GM12865 (cell line): ENCODE measurements at regions not wholly inside any gene's neighbourhood (a gene's known extent, or its start where the extent isn't known, plus 50 kb on each side); places are given as distances from the start of the nearest gene placed in this dataset.
"Not testable (repeated sequence)": the region's sequence is repeated elsewhere in the genome, so short reads cannot be mapped to it uniquely, and the experiment has no call there.

Experiments
- DNase-seq: peaks from one replicate; pipeline ENCODE4 v3.0.0; 2010; ENCODE audit warnings: low read depth
- H3K4me3 ChIP-seq: 2 replicates; pipeline ENCODE4 v1.5.1; 2011; ENCODE audit warnings: mild to moderate bottlenecking, low read depth, low read length, control low read depth
- CTCF ChIP-seq: IDR thresholded peaks from 2 replicates; pipeline ENCODE4 v1.5.1; 2011; ENCODE audit warnings: low read length, control low read depth, low read depth, inconsistent platforms; ENCODE audit not compliant: insufficient read depth; ENCODE audit errors: missing control alignments

DNA sequence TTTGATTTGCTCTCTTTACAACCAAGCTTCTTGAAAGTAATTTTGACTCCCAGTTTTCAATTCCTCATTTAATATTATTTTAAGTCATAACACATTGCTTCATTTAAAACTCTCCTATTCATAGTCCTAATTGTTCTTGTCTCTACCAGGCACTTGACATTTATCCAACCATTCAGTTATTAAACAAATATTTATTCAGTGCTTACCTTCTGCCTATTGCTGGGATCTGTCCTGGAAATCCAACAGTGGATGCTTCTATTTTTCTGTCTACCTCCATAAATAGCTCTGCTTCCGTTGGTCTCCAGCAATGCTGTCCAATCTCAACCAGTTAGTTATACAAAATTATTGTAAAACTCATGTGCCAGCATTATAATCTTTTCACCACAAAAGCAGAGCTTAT lies 615.1 kb downstream of the ZWINT start:
- no peak for TF ChIP-seq CTCF
- DNase-seq, result no peak
- H3K4me3 ChIP-seq, result no peak overlapping the region

DNA sequence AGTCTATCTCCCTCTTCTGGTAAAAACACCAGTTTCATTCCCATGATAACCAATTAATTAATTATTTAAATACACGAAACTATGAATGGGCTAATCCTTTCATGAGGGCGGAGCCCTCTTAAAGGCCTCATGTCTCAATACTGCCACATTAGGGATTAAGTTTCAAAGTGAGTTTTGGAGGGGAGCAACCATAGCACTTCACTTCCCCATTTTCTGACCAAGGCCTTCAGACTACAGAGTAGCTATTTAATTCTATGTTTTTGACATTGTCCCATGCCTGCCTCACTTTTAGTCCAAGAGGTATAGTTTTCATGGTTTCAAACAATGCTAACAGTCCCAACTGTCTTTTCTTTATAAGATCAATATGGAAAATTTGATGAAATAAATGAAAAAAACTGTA lies 618.6 kb downstream of the ZWINT start:
- DNase-seq, result no peak
- TF ChIP-seq CTCF, result no peak
- H3K4me3 ChIP-seq, result no peak overlapping the region

GRCh38 chr10:55740767-55741166 lies 620.3 kb downstream of the ZWINT start:
- peak; percentile 21 for TF ChIP-seq CTCF
- not testable (repeated sequence) for H3K4me3 ChIP-seq
- DNase-seq, result peak; percentile 41

DNA sequence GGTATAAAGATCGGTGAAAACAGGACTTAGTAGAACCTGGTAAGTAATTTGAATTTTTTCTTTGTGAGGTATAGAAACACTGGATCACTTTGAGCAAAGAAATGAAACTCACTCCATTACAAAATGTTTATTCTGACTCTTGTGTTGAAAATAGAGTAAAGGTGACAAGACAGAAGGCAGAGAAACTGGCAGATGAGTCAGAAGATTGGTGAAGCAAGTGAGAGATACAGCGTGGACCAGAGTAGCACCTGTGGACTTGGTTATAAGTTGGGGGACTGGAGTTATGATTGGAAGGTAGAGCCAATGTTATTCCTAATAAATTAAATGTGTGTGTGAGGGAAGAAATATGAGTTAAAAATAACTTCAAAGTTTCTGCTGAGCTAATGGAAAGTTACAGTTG lies 620.9 kb downstream of the ZWINT start:
- no peak overlapping the region for H3K4me3 ChIP-seq
- TF ChIP-seq CTCF, result no peak
- DNase-seq, result no peak

DNA sequence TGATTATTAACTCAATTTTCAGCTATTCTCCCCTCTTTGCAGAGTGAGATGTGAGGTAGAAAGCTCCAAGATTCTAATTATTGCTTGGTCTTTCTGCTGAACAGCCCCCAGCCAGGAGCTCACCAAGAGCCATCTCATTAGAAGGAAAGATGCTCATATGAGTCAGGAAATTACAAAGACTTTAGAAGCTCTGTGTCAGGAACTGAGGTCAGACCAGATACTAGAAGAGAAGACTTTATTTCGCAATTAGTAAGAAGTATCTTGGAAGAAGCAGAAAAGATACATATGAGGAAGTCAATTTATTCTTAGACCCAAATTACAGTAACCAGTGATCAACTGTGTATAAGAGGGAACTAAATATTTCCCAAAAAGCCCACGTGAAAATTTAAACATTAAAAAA lies 626.9 kb downstream of the ZWINT start:
- no peak overlapping the region for H3K4me3 ChIP-seq
- no peak for TF ChIP-seq CTCF
- no peak for DNase-seq

DNA sequence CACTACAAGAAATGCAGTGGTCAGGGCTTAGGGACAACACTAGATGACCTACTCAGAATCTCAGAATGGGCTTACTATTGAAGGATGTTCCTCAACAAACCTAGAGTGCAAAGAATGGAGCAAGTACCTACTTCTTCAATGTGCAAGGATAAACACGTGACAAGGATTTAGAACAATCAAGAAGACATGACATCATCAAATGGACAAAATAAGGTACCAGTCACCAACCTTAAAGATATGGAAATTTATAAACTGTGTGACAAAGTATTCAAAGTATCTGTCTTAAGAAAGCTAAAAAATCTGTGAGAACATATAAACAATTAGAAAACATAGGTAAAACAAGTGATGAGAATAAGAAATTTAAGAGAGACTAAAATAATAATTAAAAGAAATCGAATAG lies 656.1 kb downstream of the ZWINT start:
- H3K4me3 ChIP-seq, result no peak overlapping the region
- TF ChIP-seq CTCF, result no peak

GRCh38 chr10:55668326-55668922 lies 692.6 kb downstream of the ZWINT start:
- DNase-seq, result peak; percentile 41
- TF ChIP-seq CTCF, result peak; percentile 50
- H3K4me3 ChIP-seq, result no peak overlapping the region

More for the DNA sequence above, 656.1 kb downstream of the ZWINT start:
- DNase-seq, result no peak
